ENCODE measurements at regions not wholly inside any gene's neighbourhood (a gene's known extent, or its start where the extent isn't known, plus 50 kb on each side); places are given as distances from the start of the nearest gene placed in this dataset.

DNA sequence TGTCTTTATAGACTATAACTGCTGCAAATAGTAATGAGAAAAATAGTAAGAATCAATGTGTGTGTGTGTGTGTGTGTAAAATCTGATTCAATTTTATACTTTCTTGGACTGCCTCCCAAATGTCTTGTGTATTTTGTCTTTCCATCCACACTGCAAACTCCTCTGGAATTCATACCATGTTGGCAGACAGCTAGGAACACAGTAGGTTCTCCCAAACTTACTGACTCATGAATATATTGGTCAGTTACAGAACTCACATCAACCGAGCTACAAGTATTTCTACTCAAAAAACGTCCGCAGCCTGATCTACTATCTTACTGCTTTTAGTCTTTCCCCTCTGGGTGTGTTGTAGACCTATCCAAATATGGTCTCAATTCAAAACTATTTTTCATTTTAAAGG is 542.7 kb upstream of the PSMD7 start:
- TF ChIP-seq, protein P1, sequence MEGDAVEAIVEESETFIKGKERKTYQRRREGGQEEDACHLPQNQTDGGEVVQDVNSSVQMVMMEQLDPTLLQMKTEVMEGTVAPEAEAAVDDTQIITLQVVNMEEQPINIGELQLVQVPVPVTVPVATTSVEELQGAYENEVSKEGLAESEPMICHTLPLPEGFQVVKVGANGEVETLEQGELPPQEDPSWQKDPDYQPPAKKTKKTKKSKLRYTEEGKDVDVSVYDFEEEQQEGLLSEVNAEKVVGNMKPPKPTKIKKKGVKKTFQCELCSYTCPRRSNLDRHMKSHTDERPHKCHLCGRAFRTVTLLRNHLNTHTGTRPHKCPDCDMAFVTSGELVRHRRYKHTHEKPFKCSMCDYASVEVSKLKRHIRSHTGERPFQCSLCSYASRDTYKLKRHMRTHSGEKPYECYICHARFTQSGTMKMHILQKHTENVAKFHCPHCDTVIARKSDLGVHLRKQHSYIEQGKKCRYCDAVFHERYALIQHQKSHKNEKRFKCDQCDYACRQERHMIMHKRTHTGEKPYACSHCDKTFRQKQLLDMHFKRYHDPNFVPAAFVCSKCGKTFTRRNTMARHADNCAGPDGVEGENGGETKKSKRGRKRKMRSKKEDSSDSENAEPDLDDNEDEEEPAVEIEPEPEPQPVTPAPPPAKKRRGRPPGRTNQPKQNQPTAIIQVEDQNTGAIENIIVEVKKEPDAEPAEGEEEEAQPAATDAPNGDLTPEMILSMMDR (conservative IDR thresholded peaks at IDR 0.05; ENCODE audit: low read length), result no peak
- no peak for TF ChIP-seq EZH2phosphoT487 (IDR thresholded peaks at IDR 0.05; ENCODE audit: borderline replicate concordance, low read depth, low read length)

Data from OCI-LY7 (cell line).